CD8-positive, alpha-beta memory T cell (primary cell): ENCODE measurements at regions not wholly inside any gene's neighbourhood (a gene's known extent, or its start where the extent isn't known, plus 50 kb on each side); places are given as distances from the start of the nearest gene placed in this dataset.
A peak's percentile ranks its signal among the peaks of the same experiment; 100 is the strongest.
"Not testable (repeated sequence)": the region's sequence is repeated elsewhere in the genome, so short reads cannot be mapped to it uniquely, and the experiment has no call there.

Experiments used
- CTCF ChIA-PET: fragments of 350-600 bp; sonication (Branson Sonifier 250); formaldehyde crosslinking; loops from one replicate; lab custom pipeline; 2021; ENCODE audit warnings: antibody characterized with exemption; lab: Charles Lee
- POLR2A ChIA-PET: fragments of 350-600 bp; sonication (Branson Sonifier 250); formaldehyde crosslinking; loops from one replicate; lab custom pipeline; 2021; ENCODE audit warnings: antibody characterized with exemption; lab: Charles Lee
- DNase-seq, 5 donors: peaks; one replicate each; pipeline versions ENCODE4 v3.0.0 to v3.0.0-alpha.2; 2020 to 2022; ENCODE audit warnings: mixed read lengths in 1 of 5
- H3K27ac ChIP-seq: one replicate; pipeline ENCODE4 v1.7.0; 2013; ENCODE audit warnings: low read depth, mild to moderate bottlenecking, low read length, moderate library complexity
- H3K27me3 ChIP-seq: 2 replicates; pipeline ENCODE4 v1.7.0; 2013; ENCODE audit warnings: low read length, mild to moderate bottlenecking; ENCODE audit not compliant: insufficient read depth, poor library complexity, severe bottlenecking
- H3K36me3 ChIP-seq: 2 replicates; pipeline ENCODE4 v1.7.0; 2013; ENCODE audit warnings: mild to moderate bottlenecking, low read length, moderate library complexity; ENCODE audit not compliant: insufficient read depth
- H3K4me1 ChIP-seq: 2 replicates; pipeline ENCODE4 v1.7.0; 2013; ENCODE audit warnings: mild to moderate bottlenecking, low read length, moderate library complexity; ENCODE audit not compliant: insufficient read depth
- H3K4me3 ChIP-seq: 2 replicates; pipeline ENCODE4 v1.7.0; 2013; ENCODE audit warnings: mild to moderate bottlenecking, low read length
- H3K9me3 ChIP-seq: 2 replicates; pipeline ENCODE4 v1.7.0; 2013; ENCODE audit warnings: mild to moderate bottlenecking, low read length
- H3K27ac Mint-ChIP-seq, 8 donors: one replicate each; pipeline ENCODE4 v1.8.0; 2020 to 2021; ENCODE audit warnings: mixed read lengths in 8 of 8, mild to moderate bottlenecking in 6 of 8, inconsistent platforms in 3 of 8, moderate library complexity in 3 of 8
- H3K27me3 Mint-ChIP-seq, 2 donors: one replicate each; pipeline ENCODE4 v1.8.0; 2020 to 2021; ENCODE audit warnings: mixed read lengths in 2 of 2, mild to moderate bottlenecking in 1 of 2, moderate library complexity in 1 of 2
- H3K36me3 Mint-ChIP-seq, 3 donors: one replicate each; pipeline ENCODE4 v1.8.0; 2020 to 2021; ENCODE audit warnings: mixed read lengths in 3 of 3, inconsistent platforms in 1 of 3, mild to moderate bottlenecking in 1 of 3
- H3K4me1 Mint-ChIP-seq, 3 donors: one replicate each; pipeline ENCODE4 v1.8.0; 2020 to 2021; ENCODE audit warnings: mixed read lengths in 3 of 3, inconsistent platforms in 1 of 3, mild to moderate bottlenecking in 1 of 3
- H3K4me3 Mint-ChIP-seq, 7 donors: one replicate each; pipeline ENCODE4 v1.8.0; 2020 to 2021; ENCODE audit warnings: mixed read lengths in 7 of 7, mild to moderate bottlenecking in 6 of 7, moderate library complexity in 4 of 7, inconsistent platforms in 2 of 7
- H3K9me3 Mint-ChIP-seq, 5 donors: one replicate each; pipeline ENCODE4 v1.8.0; 2020 to 2022; ENCODE audit warnings: mixed read lengths in 5 of 5, mild to moderate bottlenecking in 3 of 5, moderate library complexity in 2 of 5, inconsistent platforms in 1 of 5

DNA sequence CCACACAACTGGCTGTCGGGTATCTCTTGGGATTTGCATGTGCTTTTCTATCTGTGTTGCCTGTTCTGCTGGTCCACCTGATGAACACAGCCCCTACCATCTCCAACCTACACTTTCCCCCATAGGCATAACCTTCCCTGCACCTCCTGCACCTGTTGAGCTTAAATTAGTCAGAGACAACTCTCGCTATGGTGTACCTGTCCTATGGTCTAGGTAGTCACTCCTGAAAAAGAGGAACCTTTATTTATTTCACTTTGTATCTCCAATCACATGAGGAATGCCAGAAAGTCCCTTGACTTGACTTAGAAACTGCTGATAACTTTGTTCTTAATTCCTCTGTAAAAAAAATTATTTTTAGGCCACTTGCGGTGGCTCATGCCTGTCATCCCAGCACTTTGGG is 338.1 kb downstream of the DHRSX start:
- Mint-ChIP-seq H3K27me3 (peaks cover 0 to 2% of the 10 kb centered on the region in 2 donors), H3K36me3 (peaks cover 0 to 14% (median 0%) of the 10 kb centered on the region in 3 donors), H3K4me3 (no peak overlapping the region), H3K4me1 (no peaks in the 10 kb centered on the region), H3K9me3 (peaks cover 10 to 52% (median 22%) of the 10 kb centered on the region in 5 donors), H3K27ac (no peak overlapping the region)
- ChIA-PET POLR2A (no interaction called here), CTCF (no interaction called here)
- H3K36me3 ChIP-seq, result no peaks in the 10 kb centered on the region
- no peak for DNase-seq
- H3K4me3 ChIP-seq, result no peak overlapping the region
- no peaks in the 10 kb centered on the region for H3K27me3 ChIP-seq
- H3K27ac ChIP-seq, result no peak overlapping the region
- H3K9me3 ChIP-seq, result no peaks in the 10 kb centered on the region
- no peaks in the 10 kb centered on the region for H3K4me1 ChIP-seq

DNA sequence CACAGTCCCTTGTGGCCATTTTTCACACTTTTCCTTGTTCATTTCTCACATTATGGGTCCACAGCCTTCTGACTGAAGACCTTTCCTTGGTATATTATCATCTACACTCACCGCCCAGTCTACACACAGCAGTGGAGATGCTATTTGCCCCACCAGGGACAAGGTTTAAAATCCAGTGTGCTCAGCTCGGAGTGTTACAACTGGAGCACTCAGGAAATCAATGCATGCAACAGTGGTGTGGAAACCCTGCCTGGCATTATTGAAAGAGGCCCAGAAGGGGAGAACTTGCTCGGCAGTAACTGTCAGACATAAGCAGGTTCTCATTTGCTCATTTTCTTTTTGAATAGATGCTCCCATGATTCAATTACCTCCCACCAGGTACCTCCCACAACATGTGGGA is 340.9 kb downstream of the DHRSX start:
- Histone ChIP-seq H3K4me1 (no peaks in the 10 kb centered on the region), H3K9me3 (no peaks in the 10 kb centered on the region), H3K4me3 (no peak overlapping the region), H3K27ac (no peak overlapping the region), H3K36me3 (no peaks in the 10 kb centered on the region), H3K27me3 (no peaks in the 10 kb centered on the region)
- Mint-ChIP-seq H3K4me1 (no peaks in the 10 kb centered on the region), H3K9me3 (peaks cover 10 to 58% (median 33%) of the 10 kb centered on the region in 5 donors), H3K27ac (no peak overlapping the region), H3K36me3 (peaks cover 0 to 23% (median 0%) of the 10 kb centered on the region in 3 donors), H3K4me3 (peak overlapping the region in 1 of 7 donors; percentile 28), H3K27me3 (peaks cover 0 to 6% of the 10 kb centered on the region in 2 donors)
- POLR2A ChIA-PET, result no interaction called here
- CTCF ChIA-PET, result no interaction called here
- no peak for DNase-seq

DNA sequence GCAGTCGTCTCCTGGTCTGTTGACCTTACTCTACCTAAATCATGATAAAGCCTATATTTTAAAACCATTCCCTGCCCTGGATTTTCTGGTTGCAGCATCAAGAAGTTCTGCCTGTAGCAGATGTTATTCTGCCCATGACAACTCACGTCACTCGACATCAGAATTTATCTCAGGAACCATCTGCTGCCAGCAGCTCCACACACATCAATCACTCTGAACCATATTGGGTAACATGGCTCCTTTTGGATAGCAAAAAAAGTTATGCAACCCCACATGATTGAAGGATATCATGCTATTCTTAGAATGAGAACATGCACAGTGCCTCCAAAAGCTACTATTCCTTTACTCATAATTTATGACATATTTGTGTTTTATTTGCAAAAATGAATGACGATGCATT is 341.4 kb downstream of the DHRSX start:
- Mint-ChIP-seq H3K9me3 (peaks cover 8 to 60% (median 36%) of the 10 kb centered on the region in 5 donors), H3K27ac (no peak overlapping the region), H3K36me3 (peaks cover 0 to 23% (median 0%) of the 10 kb centered on the region in 3 donors), H3K4me1 (no peaks in the 10 kb centered on the region), H3K27me3 (peaks cover 0 to 6% of the 10 kb centered on the region in 2 donors), H3K4me3 (no peak overlapping the region)
- ChIA-PET POLR2A (no interaction called here), CTCF (no interaction called here)
- no peak overlapping the region for H3K27ac ChIP-seq
- DNase-seq, result no peak
- H3K4me1 ChIP-seq, result no peaks in the 10 kb centered on the region
- no peaks in the 10 kb centered on the region for H3K9me3 ChIP-seq
- no peaks in the 10 kb centered on the region for H3K27me3 ChIP-seq
- no peak overlapping the region for H3K4me3 ChIP-seq
- no peaks in the 10 kb centered on the region for H3K36me3 ChIP-seq

- Mint-ChIP-seq H3K27me3 (peaks cover 0 to 6% of the 10 kb centered on the region in 2 donors), H3K4me3 (no peak overlapping the region), H3K4me1 (no peaks in the 10 kb centered on the region), H3K36me3 (peaks cover 0 to 31% (median 0%) of the 10 kb centered on the region in 3 donors), H3K27ac (no peak overlapping the region), H3K9me3 (peaks cover 32 to 67% (median 51%) of the 10 kb centered on the region in 5 donors)
- DNase-seq, result no peak
- ChIA-PET CTCF (no interaction called here), POLR2A (no interaction called here)
- no peak overlapping the region for H3K27ac ChIP-seq
- H3K27me3 ChIP-seq, result no peaks in the 10 kb centered on the region
- H3K9me3 ChIP-seq, result no peaks in the 10 kb centered on the region
- no peaks in the 10 kb centered on the region for H3K4me1 ChIP-seq
- H3K4me3 ChIP-seq, result no peak overlapping the region
- H3K36me3 ChIP-seq, result no peaks in the 10 kb centered on the region
Measured at GRCh38 chrX:2150722-2151121, 350.1 kb downstream of the DHRSX start.

- Mint-ChIP-seq H3K9me3 (peaks cover 33 to 67% (median 51%) of the 10 kb centered on the region in 5 donors), H3K36me3 (peaks cover 0 to 25% (median 0%) of the 10 kb centered on the region in 3 donors)
- H3K27me3 Mint-ChIP-seq, CTCF ChIA-PET, H3K4me1 Mint-ChIP-seq, H3K4me1 ChIP-seq, H3K4me3 ChIP-seq, H3K9me3 ChIP-seq, H3K27me3 ChIP-seq, POLR2A ChIA-PET, H3K4me3 Mint-ChIP-seq, H3K27ac Mint-ChIP-seq, DNase-seq, H3K27ac ChIP-seq, H3K36me3 ChIP-seq: not testable (repeated sequence)
Measured at GRCh38 chrX:2150014-2150413, 350.8 kb downstream of the DHRSX start.

DNA sequence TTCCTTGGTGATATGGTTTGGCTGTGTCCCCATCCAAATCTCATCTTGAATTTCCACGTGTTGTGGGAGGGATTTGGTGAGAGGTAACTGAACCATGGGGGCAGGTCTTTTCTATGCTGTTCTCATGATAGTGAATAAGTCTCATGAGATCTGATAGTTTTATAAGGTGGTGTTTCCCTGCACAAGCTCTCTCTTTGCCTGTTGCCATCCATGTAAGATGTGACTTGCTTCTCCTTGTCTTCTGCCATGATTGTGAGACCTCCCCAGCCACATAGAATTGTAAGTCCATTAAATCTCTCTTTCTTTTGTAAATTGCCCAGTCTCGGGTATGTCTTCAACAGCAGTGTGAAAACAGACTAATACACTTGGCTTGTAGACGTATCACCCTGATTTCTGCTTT is 351.7 kb downstream of the DHRSX start:
- H3K36me3 ChIP-seq, H3K4me3 Mint-ChIP-seq, POLR2A ChIA-PET, DNase-seq, H3K4me1 ChIP-seq, H3K27ac Mint-ChIP-seq, CTCF ChIA-PET, H3K4me1 Mint-ChIP-seq, H3K27ac ChIP-seq, H3K27me3 Mint-ChIP-seq, H3K4me3 ChIP-seq, H3K9me3 ChIP-seq, H3K27me3 ChIP-seq: not testable (repeated sequence)
- peaks cover 0 to 25% (median 0%) of the 10 kb centered on the region in 3 donors for H3K36me3 Mint-ChIP-seq
- H3K9me3 Mint-ChIP-seq, result peaks cover 33 to 69% (median 53%) of the 10 kb centered on the region in 5 donors

- Histone ChIP-seq H3K27ac (no peak overlapping the region), H3K4me1 (no peaks in the 10 kb centered on the region), H3K9me3 (no peaks in the 10 kb centered on the region), H3K36me3 (no peaks in the 10 kb centered on the region), H3K27me3 (no peaks in the 10 kb centered on the region), H3K4me3 (no peak overlapping the region)
- CTCF ChIA-PET, result no interaction called here
- Mint-ChIP-seq H3K9me3 (peaks cover 33 to 66% (median 56%) of the 10 kb centered on the region in 5 donors), H3K27me3 (peaks cover 0 to 4% of the 10 kb centered on the region in 2 donors), H3K36me3 (peaks cover 0 to 25% (median 0%) of the 10 kb centered on the region in 3 donors), H3K4me1 (no peaks in the 10 kb centered on the region), H3K4me3 (no peak overlapping the region), H3K27ac (no peak overlapping the region)
- POLR2A ChIA-PET, result no interaction called here
- no peak for DNase-seq
Measured at GRCh38 chrX:2147928-2148327, 352.8 kb downstream of the DHRSX start.

- no peak overlapping the region for H3K4me3 Mint-ChIP-seq
- POLR2A ChIA-PET, result no interaction called here
- H3K9me3 Mint-ChIP-seq, result peaks cover 37 to 73% (median 59%) of the 10 kb centered on the region in 5 donors
- Histone ChIP-seq H3K27me3 (no peaks in the 10 kb centered on the region), H3K9me3 (no peaks in the 10 kb centered on the region), H3K27ac (no peak overlapping the region), H3K4me1 (no peaks in the 10 kb centered on the region), H3K4me3 (no peak overlapping the region), H3K36me3 (no peaks in the 10 kb centered on the region)
- H3K27me3 Mint-ChIP-seq, result peaks cover 0 to 6% of the 10 kb centered on the region in 2 donors
- no peak overlapping the region for H3K27ac Mint-ChIP-seq
- CTCF ChIA-PET, result no interaction called here
- no peaks in the 10 kb centered on the region for H3K4me1 Mint-ChIP-seq
- no peak for DNase-seq
- peaks cover 0 to 22% (median 0%) of the 10 kb centered on the region in 3 donors for H3K36me3 Mint-ChIP-seq
Measured at GRCh38 chrX:2145692-2146367, 354.9 kb downstream of the DHRSX start.
